Stimulated activated CD4-positive, alpha-beta T cell treated with anti-CD3 and anti-CD28 coated beads, Interleukin-2, amount 100 ng/mL, for 24 hours (primary cell): ENCODE measurements at regions not wholly inside any gene's neighbourhood (a gene's known extent, or its start where the extent isn't known, plus 50 kb on each side); places are given as distances from the start of the nearest gene placed in this dataset.
"Not testable (repeated sequence)": the region's sequence is repeated elsewhere in the genome, so short reads cannot be mapped to it uniquely, and the experiment has no call there.

ENCODE experiments used
- DNase-seq, 2 donors: peaks; one replicate each; pipeline ENCODE4 v3.0.0-alpha.2; 2020

- DNase-seq: no peak
Observed at GRCh38 chr11:47928426-47928825, 51.9 kb upstream of the PTPRJ start.

GRCh38 chr11:47924184-47924691 is 56.1 kb upstream of the PTPRJ start:
- no peak for DNase-seq

- DNase-seq: no peak
Observed at GRCh38 chr11:47923667-47924066, 56.7 kb upstream of the PTPRJ start.

DNA sequence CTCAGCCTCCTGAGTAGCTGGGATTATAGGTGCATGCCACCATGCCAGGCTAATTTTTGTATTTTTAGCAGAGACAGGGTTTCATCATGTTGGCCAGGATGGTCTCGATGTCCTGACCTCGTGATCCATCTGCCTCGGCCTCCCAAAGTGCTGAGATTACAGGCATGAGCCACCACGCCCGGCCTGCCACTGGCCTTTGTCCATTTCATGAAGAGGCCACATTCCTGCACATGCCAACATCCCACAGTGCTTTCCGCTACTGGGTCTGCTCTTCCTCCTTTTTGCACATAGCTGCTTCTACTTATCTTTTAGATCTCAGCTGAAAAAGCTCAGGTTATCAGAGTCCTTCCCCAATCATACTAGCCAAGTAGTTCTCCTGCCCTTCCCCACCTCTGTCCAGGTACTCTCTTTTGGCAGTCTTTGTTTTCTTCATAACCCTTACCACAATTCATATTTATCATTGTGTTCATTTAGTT is 59.2 kb upstream of the PTPRJ start:
- DNase-seq: not testable (repeated sequence)

DNA sequence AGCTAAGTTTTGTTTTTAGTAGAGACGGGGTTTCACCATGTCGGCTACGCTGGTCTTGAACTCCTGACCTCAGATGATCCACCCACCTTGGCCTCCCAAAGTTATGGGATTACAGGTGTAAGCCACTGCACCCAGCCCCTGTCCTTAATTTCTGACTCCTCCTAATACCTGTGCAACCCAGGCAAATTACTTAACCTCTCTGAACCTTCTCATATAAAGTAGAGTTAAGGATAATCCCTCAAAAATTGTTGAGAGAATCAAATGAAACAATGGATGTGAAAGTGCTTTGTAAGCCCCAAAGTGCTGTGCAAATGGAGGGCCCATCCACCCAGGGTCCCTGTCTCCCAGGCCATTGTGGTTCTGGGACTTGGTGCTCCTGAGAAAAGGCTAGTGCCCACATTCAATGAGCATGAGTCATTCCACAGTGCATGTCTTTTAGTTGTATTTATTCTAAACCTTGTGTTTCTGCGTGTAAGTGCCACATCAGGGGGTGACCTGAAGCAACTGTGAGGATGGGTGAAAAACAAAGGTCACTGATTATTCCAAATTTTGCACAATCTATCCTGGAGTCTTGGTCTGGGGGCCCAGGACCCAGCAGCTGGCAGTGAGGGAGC is 61.4 kb upstream of the PTPRJ start:
- DNase-seq: no peak

DNA sequence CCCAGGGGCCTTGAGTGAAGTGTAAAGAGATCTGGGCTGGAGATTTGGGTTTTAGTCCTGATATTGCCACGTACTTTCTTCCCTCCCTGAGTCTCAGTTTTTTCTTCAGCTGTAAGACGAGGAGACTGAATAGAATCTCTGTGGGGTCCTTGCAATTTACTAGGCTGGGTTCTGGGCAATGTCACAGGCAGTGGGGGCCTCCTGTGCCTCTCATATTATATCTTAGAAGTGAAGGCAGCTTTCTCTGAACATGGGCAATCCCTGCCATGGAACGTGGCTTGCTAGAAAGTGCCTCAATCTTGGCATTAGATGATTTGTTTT is 62.0 kb upstream of the PTPRJ start:
- DNase-seq: no peak

DNA sequence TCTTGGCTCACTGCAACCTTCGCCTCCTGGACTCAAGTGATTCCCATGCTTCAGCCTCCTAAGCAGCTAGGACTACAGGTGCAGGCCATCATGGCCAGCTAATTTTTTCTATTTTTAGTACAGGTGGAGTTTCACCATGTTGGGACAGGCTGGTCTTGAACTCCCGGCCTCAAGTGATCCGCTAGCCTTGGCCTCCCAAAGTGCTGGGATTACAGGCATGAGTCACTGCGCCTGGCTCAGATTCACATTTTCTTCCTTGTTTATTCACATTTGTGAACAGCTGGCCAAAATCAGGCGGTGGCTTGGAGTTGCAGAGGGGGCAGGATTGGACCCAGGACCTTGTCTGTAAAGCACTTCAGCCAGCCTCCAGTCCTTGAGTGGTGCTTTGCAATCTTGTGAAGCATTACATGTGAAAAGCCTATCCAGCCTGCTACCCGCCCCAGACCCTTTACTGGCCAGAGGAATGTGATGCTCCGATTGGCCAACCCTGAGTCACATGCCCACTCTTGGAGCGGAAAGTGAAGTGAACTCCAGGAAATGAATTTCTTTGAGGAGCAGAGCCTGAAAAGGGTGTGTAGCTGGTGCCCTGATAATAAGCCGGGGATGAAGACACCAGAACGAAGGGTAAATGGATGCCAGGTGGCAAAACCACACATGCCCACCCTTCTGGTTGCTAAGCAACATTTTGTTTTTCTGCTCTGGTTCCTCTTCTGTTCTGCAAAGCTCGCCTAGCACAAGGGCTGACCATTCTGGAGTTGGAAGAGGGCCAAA is 62.6 kb upstream of the PTPRJ start:
- no peak for DNase-seq

GRCh38 chr11:47916361-47916841 is 64.0 kb upstream of the PTPRJ start:
- no peak for DNase-seq

DNA sequence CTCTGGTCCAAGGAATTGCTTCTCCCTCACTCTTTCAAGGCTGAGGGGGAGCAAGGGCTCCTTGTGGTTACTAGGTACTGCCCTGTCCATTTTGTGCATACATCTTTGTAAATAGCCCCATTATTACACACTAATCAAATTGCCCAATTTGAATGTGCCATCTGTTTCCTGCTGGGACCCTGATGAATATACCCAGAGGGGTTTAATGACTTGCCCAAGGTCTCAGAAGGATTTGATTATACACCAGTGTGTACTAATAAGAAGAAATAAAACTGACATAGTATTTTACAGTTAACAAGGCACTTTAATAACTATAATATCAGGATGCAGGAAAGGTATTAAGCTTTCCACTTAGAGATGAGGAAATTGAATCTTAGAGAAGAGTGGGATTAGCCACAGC is 64.6 kb upstream of the PTPRJ start:
- DNase-seq: no peak

DNA sequence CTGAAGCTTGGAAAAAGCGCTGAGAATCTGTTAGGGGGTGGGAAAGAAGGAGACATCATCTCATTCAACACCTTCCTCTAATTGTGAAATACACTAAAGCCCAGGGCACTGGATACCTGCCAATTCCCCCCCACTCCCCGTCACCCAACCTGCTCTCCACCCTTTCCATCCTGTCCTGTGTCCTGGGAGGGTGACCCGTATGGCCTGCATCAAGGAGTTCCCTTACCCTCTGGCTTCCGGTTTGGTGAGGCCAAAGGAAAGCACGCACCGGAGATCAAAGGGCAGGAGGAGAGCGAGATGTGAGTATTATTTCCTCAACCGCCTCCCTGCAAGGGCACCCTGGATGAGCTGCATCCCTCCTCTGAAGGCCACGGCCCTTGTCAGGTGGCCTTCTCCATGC is 65.0 kb upstream of the PTPRJ start:
- peak; percentile 21 to 25 for DNase-seq

DNA sequence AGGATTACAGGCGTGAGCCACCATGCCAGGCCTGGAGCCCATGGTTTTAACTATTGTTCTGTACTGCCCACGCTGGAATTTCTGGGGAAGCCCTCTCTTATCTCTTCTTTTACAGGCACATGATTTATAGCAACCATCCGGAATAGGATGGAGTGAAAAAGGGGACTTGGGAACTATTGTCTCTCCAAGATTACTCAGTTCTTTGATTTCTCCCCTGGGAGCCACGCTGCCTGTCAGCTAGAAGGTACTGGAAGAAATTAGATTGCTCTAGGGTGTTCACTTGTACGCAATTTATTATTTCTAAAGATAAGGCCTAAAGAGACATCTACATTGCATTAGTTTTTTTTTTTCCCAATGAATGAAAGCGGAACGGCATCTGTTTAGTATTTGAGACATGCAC is 65.6 kb upstream of the PTPRJ start:
- no peak for DNase-seq

DNA sequence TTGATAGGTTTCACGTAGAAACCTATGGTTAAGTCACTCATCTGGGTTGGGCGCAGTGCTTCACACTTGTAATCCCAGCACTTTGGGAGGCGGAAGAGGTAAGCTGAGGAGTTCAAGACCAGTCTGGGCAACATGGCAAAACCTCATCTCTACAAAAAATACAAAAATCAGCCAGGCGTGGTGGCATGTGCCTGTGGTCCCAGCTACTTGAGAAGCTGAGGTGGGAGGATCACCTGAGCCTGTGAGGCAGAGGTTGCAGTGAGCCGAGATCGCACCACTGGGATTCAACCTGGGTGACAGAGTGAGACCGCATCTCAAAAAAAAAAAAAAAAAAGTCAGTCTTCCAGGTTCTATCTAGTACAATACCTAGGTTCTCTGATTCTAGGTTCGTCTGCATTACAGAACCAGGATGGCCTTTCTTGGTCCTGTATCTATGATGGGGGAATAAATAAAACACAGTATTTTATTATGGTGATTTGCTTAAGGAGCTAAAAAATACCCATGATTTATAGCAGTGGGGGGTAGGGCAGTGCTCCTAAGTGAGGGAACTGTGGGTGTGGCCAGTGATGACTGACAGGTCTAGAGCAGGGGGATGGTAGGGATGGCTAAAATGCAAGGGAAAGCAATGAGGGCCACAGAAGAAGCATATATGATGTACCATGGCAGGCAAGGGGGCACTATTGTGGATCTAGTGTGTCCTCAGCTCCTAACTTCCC is 65.5 kb upstream of the NUP160 start:
- no peak for DNase-seq

DNA sequence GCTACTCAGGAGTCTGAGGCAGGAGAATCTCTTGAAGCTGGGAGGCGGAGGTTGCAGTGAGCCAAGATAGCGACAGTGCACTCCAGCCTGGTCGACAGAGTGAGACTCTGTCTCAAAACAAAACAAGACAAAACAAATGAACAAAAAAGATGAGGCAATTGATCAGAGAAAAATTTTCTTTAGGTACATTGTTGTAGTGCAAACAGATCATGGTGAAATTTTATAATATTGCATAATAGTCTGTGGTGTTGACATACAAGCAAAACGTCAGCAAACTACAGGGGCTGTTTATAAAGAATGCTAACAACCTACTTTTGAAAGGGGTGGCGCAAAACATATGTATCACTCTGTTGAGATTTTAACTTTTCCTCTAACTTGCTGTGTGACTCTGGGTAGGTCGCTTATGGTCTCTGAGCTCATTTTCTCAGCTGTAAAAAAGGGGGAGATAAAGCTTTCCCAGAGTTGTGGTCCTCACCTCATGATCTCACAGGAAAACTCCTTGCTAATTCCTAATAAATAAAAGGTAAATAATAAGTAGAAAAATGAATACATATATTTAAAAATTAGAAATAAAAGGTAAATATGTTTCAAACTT is 64.8 kb upstream of the NUP160 start:
- no peak for DNase-seq

GRCh38 chr11:47911149-47911548 is 63.0 kb upstream of the NUP160 start:
- no peak for DNase-seq

DNA sequence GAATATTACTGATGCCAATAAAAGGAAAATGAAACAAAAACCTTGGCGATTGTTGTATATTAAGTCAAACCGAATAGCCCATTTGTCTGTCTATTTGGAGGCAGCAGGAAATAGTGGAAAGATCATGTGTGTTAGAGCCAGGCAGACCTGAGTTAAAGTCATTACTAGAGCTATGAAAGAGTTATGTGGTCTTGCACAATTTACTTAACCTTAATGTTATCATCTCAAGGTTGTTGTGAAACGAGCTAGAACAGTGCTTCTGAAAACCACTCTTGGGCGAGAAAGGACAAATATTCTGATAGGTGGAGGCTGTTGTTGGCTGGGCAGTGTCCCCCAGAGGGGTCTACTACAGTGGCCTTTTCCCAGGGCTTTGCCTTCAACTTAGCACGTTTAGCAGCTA is 60.0 kb upstream of the NUP160 start:
- no peak for DNase-seq

- no peak for DNase-seq
Observed at GRCh38 chr11:47907499-47907898, 59.3 kb upstream of the NUP160 start.

GRCh38 chr11:47906066-47906465 is 57.9 kb upstream of the NUP160 start:
- no peak for DNase-seq

DNA sequence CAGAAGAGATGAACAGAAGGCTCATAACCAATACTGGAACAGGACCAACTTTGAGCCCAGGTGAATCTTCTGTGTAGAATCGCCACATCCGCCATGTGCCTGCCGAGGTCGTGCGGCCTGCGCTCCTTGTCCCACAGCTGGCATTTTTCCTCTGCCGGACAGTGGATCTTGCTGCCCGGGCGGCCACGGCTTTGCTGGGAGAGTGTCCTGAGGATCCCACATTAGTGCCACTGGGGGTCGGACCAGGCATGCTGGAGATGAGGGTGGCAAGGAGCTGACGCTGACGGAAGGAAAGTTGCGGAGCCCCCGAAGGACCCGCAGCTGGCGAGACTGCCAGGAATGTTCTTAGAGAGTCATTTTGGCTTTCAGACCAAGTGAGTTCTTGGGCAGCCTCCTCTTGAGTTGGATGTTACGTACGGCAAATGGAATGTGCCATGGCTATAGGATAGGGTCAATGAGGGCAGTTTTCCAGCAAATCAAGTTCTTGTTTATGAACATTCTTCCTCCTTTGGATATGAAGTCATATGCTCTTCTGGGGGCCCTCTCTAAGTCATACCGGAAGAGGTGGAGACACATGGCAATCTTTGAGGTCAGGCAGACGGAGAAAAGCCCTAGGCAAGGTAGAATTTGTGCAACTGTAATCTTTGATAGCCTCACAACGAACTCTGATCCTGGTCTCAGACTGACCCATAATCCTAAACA is 57.4 kb upstream of the NUP160 start:
- no peak for DNase-seq

DNA sequence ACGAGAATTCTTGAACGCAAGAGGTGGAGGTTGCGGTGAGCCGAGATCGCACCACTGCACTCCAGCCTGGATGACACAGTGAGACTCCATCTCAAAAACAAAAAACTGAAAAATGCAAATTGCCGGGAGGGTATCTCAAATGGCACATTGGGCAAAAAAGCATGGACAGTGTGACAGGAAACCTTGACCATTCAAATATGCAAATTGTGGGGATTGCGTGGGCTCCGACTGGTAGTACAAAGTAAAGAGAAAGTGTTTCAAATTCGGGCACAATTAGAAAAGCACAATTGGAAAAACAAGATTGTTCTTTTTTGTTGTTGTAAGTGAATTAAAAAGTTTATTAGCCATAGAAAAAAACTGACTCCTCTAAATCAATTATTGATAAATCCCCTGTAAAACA is 56.7 kb upstream of the NUP160 start:
- DNase-seq: no peak

GRCh38 chr11:47904048-47904447 is 55.9 kb upstream of the NUP160 start:
- DNase-seq: no peak

GRCh38 chr11:47899801-47900200 is 51.7 kb upstream of the NUP160 start:
- DNase-seq: no peak
